ENCODE measurements at regions not wholly inside any gene's neighbourhood (a gene's known extent, or its start where the extent isn't known, plus 50 kb on each side); places are given as distances from the start of the nearest gene placed in this dataset.

DNA sequence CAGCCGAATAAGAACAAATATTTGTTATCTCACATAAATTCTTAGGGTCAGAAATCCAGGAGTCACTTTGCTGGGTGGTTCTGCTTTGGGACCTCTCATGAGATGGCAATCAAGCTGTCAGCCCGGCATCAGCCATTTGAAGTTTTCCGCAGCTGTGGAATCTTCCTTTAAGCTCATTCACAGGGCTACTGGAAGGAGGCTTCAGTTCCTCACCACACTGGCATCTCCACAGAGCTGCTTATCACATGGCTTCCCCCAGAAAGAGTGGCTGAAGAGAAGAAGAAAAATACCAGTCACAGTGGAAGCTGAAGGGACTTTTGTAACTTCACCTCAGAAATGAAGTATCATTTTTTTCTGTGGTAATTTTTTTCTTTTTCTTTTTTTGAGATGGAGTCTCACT, 267.7 kb downstream of the CHL1 start:
- 29 to 33% methylated on average over 3 of the region's 3 CpGs for WGBS, 2 donors
- Histone ChIP-seq H3K27me3 (no peaks in the 10 kb centered on the region), H3K36me3 (no peaks in the 10 kb centered on the region), H3K27ac (no peak overlapping the region), H3K4me3 (no peak overlapping the region), H3K4me1 (no peaks in the 10 kb centered on the region), H3K9me3 (no peaks in the 10 kb centered on the region)
- TF ChIP-seq, protein P1, sequence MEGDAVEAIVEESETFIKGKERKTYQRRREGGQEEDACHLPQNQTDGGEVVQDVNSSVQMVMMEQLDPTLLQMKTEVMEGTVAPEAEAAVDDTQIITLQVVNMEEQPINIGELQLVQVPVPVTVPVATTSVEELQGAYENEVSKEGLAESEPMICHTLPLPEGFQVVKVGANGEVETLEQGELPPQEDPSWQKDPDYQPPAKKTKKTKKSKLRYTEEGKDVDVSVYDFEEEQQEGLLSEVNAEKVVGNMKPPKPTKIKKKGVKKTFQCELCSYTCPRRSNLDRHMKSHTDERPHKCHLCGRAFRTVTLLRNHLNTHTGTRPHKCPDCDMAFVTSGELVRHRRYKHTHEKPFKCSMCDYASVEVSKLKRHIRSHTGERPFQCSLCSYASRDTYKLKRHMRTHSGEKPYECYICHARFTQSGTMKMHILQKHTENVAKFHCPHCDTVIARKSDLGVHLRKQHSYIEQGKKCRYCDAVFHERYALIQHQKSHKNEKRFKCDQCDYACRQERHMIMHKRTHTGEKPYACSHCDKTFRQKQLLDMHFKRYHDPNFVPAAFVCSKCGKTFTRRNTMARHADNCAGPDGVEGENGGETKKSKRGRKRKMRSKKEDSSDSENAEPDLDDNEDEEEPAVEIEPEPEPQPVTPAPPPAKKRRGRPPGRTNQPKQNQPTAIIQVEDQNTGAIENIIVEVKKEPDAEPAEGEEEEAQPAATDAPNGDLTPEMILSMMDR (IDR thresholded peaks at IDR 0.05): no peak
- ATAC-seq: no peak
- intact Hi-C loops (cut with DNase I): no loop called here
- no peak for DNase-seq

DNA sequence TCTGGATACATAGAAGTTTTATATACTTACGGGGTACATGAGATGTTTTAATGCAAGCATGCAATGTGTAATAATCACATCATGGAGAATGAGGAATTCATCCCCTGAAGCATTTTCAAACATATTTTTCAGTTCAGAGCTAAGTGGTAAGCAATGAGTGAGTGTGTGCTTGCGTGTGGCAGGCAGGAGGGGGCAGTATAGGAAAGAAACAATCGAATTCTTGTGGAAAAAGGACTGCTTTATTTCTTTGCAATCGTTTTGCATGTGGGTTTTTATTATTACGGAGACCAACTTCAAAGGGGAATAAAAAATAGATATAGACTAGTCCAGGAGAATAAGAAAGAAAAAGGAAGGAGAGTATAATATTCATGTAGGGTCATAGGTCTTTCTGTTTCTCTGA, 271.6 kb downstream of the CHL1 start:
- Histone ChIP-seq H3K4me3 (no peak overlapping the region), H3K27ac (no peak overlapping the region), H3K36me3 (no peaks in the 10 kb centered on the region), H3K9me3 (peaks cover 0 to 6% (median 0%) of the 10 kb centered on the region in 11 donors), H3K4me1 (no peaks in the 10 kb centered on the region), H3K27me3 (no peaks in the 10 kb centered on the region)
- TF ChIP-seq, protein P1 (IDR thresholded peaks at IDR 0.05): peak in 5 of 9 donors; percentile 21 to 50 (median 29)
- 27 to 33% methylated on average over 5 of the region's 5 CpGs for WGBS, 2 donors
- ATAC-seq (no peak), DNase-seq (no peak)
- intact Hi-C loops (cut with DNase I): no loop called here

DNA sequence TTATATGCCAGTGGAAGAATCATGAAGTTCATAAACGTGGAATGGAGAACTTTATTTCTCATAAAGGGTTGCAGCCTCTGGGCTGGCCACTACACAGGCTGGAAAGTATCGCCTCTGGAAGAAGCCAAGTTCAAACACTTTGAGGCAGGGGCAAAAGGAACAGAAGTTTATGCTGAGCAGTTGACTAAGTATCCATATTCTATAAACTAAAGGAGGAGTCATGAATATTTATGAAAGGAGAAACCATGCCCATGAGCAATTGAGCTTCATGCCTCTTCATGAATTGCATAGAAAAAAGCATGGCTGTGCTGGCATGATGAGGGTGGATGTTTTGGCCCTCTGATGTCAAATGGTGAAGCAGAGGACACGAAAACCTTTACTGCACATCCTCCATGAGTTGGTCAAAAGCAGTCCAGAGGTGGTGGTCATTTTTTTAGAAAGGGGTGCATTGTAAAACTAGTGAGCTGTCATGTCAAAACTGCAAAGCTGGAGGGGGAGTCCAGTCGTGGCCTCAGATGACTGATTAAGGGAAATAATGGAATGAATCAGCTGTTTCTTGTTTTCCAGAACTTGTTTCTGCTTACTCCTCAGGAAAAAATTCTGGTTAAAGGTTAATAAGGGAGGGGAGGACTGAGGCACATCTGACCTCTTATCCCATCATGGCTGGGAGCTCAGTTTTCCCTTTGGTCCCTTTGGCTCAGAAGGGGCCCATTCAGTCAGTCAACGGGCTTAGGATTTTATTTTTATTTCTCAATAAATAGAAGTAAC, 276.7 kb downstream of the CHL1 start:
- H3K27me3 ChIP-seq: no peaks in the 10 kb centered on the region
- no peak overlapping the region for H3K4me3 ChIP-seq
- peaks cover 0 to 13% (median 2%) of the 10 kb centered on the region in 11 donors for H3K9me3 ChIP-seq
- intact Hi-C loops (cut with DNase I): no loop called here
- H3K27ac ChIP-seq: no peak overlapping the region
- TF ChIP-seq, protein P1 (IDR thresholded peaks at IDR 0.05): no peak
- WGBS, 2 donors: 61 to 62% methylated on average over 5 of the region's 5 CpGs
- DNase-seq (no peak), ATAC-seq (no peak)
- H3K36me3 ChIP-seq: no peaks in the 10 kb centered on the region
- H3K4me1 ChIP-seq: no peaks in the 10 kb centered on the region

DNA sequence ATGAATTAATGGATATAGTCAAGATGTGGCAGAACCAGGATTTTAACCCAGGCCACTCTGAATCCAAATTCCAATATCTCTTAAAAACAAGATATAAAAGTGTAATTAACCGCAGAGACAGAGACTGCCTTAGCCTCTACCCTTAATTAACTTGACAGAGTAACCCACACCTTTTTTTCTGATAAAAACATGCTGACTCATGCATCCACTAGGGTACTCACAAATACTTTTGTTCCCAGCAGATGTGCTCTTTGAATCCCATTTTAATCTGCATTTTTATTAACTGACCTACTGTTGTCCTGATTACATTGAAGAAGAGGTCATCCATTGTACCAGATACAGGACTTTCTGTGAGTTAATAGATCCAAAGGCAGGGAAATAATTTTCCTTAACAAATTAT, 278.3 kb downstream of the CHL1 start:
- intact Hi-C loops (cut with DNase I): no loop called here
- DNase-seq (no peak), ATAC-seq (no peak)
- 91 to 93% methylated on average over 1 of the region's 1 CpG for WGBS, 2 donors
- Histone ChIP-seq H3K36me3 (no peaks in the 10 kb centered on the region), H3K9me3 (peaks cover 0 to 30% (median 6%) of the 10 kb centered on the region in 11 donors), H3K4me3 (no peak overlapping the region), H3K27ac (no peak overlapping the region), H3K4me1 (no peaks in the 10 kb centered on the region), H3K27me3 (no peaks in the 10 kb centered on the region)
- TF ChIP-seq, protein P1 (IDR thresholded peaks at IDR 0.05): no peak
